T-helper 1 cell treated with Interleukin-12 subunit alpha and Interleukin-12 subunit beta and Interleukin-4 antibody, amounts not matched to agents 30 ng/mL and 1 ng/mL, for 36 hours (primary cell): ENCODE measurements at regions not wholly inside any gene's neighbourhood (a gene's known extent, or its start where the extent isn't known, plus 50 kb on each side); places are given as distances from the start of the nearest gene placed in this dataset.

Experiments
- intact Hi-C: fragments of 100-400 bp; cut with micrococcal nuclease; formaldehyde crosslinking; loops from one replicate; pipeline ENCODE4 v1.15.1; 2024

- intact Hi-C loops = no loop called here
These were observed 175.3 kb upstream of the RALGAPA2 start for GRCh38 chr20:20887593-20888265.

- intact Hi-C loops = no loop called here
These were observed 169.4 kb upstream of the RALGAPA2 start for GRCh38 chr20:20881808-20882207.

- intact Hi-C loops = no loop called here
These were observed 164.6 kb upstream of the RALGAPA2 start for GRCh38 chr20:20877079-20877478.

GRCh38 chr20:20875716-20876115 lies 163.3 kb upstream of the RALGAPA2 start:
- intact Hi-C loops = no loop called here

GRCh38 chr20:20872428-20872827 lies 160.0 kb upstream of the RALGAPA2 start:
- intact Hi-C loops = no loop called here

- intact Hi-C loops = loop anchor here (10.0 kb wide), 2 partner anchors 236 to 746 kb away; partner anchors contain the start of gene LINC00237
These were observed 156.8 kb upstream of the RALGAPA2 start for GRCh38 chr20:20869161-20869775.

GRCh38 chr20:20864351-20865096 lies 152.1 kb upstream of the RALGAPA2 start:
- intact Hi-C loops = loop anchor here (10.0 kb wide), 2 partner anchors 240 to 750 kb away; partner anchors contain the start of gene LINC00237

- intact Hi-C loops = loop anchor here (1.0 to 10.0 kb wide), 5 partner anchors 245 to 755 kb away; partner anchors contain the start of gene LINC00237
These were observed 147.8 kb upstream of the RALGAPA2 start for GRCh38 chr20:20860078-20860806.

- intact Hi-C loops = no loop called here
These were observed 147.1 kb upstream of the RALGAPA2 start for GRCh38 chr20:20859510-20859909.

- intact Hi-C loops = no loop called here
These were observed 144.5 kb upstream of the RALGAPA2 start for GRCh38 chr20:20856956-20857355.

- intact Hi-C loops = no loop called here
These were observed 143.9 kb upstream of the RALGAPA2 start for GRCh38 chr20:20856306-20856705.

- intact Hi-C loops = no loop called here
These were observed 138.9 kb upstream of the RALGAPA2 start for GRCh38 chr20:20851385-20851784.

GRCh38 chr20:20850407-20850806 lies 138.0 kb upstream of the RALGAPA2 start:
- intact Hi-C loops = no loop called here

- intact Hi-C loops = no loop called here
These were observed 136.7 kb upstream of the RALGAPA2 start for GRCh38 chr20:20849161-20849560.

- intact Hi-C loops = no loop called here
These were observed 135.4 kb upstream of the RALGAPA2 start for GRCh38 chr20:20847814-20848213.

GRCh38 chr20:20843982-20844381 lies 131.5 kb upstream of the RALGAPA2 start:
- intact Hi-C loops = no loop called here

GRCh38 chr20:20839771-20840170 lies 127.3 kb upstream of the RALGAPA2 start:
- intact Hi-C loops = loop anchor here (5.0 kb wide), 1 partner anchor 733 kb away; no protein-coding TSS in a partner anchor

- intact Hi-C loops = loop anchor here (1.0 to 5.0 kb wide), 2 partner anchors 668 to 735 kb away; no protein-coding TSS in a partner anchor
These were observed 125.2 kb upstream of the RALGAPA2 start for GRCh38 chr20:20837574-20838021.

GRCh38 chr20:20836836-20837235 lies 124.4 kb upstream of the RALGAPA2 start:
- intact Hi-C loops = loop anchor here (1.0 to 5.0 kb wide), 2 partner anchors 668 to 735 kb away; no protein-coding TSS in a partner anchor

GRCh38 chr20:20835897-20836296 lies 123.5 kb upstream of the RALGAPA2 start:
- intact Hi-C loops = loop anchor here (5.0 kb wide), 1 partner anchor 736 kb away; no protein-coding TSS in a partner anchor

- intact Hi-C loops = no loop called here
These were observed 121.6 kb upstream of the RALGAPA2 start for GRCh38 chr20:20834008-20834407.
